ENCODE measurements at regions not wholly inside any gene's neighbourhood (a gene's known extent, or its start where the extent isn't known, plus 50 kb on each side); places are given as distances from the start of the nearest gene placed in this dataset.

DNA sequence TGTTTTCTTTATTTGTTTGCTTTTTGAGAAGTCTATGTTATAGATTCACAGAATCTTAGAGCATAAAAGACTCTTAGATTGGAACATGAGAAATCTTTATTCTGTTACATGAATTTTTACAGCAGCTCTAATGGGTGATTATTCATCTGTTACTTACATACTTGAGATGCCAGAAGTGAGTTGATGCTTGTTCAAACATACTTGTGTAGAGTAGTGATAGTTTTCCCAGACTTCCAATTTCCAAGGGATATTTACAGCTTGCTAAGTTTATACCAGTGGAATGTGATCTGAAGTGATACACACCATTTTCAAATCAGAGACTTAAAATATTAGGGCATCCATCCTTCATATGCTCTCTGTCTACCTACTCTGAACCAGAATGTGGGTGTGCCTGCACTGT is 252.9 kb upstream of the SMIM31 start:
- TF ChIP-seq, protein P1, sequence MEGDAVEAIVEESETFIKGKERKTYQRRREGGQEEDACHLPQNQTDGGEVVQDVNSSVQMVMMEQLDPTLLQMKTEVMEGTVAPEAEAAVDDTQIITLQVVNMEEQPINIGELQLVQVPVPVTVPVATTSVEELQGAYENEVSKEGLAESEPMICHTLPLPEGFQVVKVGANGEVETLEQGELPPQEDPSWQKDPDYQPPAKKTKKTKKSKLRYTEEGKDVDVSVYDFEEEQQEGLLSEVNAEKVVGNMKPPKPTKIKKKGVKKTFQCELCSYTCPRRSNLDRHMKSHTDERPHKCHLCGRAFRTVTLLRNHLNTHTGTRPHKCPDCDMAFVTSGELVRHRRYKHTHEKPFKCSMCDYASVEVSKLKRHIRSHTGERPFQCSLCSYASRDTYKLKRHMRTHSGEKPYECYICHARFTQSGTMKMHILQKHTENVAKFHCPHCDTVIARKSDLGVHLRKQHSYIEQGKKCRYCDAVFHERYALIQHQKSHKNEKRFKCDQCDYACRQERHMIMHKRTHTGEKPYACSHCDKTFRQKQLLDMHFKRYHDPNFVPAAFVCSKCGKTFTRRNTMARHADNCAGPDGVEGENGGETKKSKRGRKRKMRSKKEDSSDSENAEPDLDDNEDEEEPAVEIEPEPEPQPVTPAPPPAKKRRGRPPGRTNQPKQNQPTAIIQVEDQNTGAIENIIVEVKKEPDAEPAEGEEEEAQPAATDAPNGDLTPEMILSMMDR (tag by site-specific recombination; IDR thresholded peaks at IDR 0.05) = no peak
- TF ChIP-seq ZNF19 (tag by site-specific recombination; IDR thresholded peaks at IDR 0.05; ENCODE audit: low read depth) (no peak), KLF10 (tag by site-specific recombination; IDR thresholded peaks at IDR 0.05) (no peak), ZNF311 (tag by site-specific recombination; IDR thresholded peaks at IDR 0.05; ENCODE audit: borderline replicate concordance) (no peak)
- TF ChIP-seq, protein P2, sequence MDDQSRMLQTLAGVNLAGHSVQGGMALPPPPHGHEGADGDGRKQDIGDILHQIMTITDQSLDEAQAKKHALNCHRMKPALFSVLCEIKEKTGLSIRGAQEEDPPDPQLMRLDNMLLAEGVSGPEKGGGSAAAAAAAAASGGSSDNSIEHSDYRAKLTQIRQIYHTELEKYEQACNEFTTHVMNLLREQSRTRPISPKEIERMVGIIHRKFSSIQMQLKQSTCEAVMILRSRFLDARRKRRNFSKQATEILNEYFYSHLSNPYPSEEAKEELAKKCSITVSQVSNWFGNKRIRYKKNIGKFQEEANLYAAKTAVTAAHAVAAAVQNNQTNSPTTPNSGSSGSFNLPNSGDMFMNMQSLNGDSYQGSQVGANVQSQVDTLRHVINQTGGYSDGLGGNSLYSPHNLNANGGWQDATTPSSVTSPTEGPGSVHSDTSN (CRISPR knock-in tag; IDR thresholded peaks at IDR 0.05) = no peak
